GM12878 (cell line): ENCODE measurements at regions not wholly inside any gene's neighbourhood (a gene's known extent, or its start where the extent isn't known, plus 50 kb on each side); places are given as distances from the start of the nearest gene placed in this dataset.

ENCODE experiments used
- ATAC-seq: fragments of 200-7000 bp; cut with Tn5 transposase; 3 replicates; pipeline ENCODE4 v1.9.1; 2020; ENCODE audit warnings: mild to moderate bottlenecking, moderate library complexity
- BruUV-seq: library from RNA; stranded (reverse); fragments of 400-500 nt; replicated peaks from 2 replicates; lab custom pipeline; 2021; lab: Mats Ljungman, UMichigan
- CTCF ChIA-PET: fragments of 300-600 bp; sonication (Branson Sonifier 250); formaldehyde crosslinking; extraction: SDS; loops from one replicate; lab custom pipeline; 2021; ENCODE audit warnings: inconsistent platforms; lab: Yijun Ruan, JAX
- POLR2A ChIA-PET: fragments of 350-600 bp; formaldehyde crosslinking; extraction: SDS; loops from one replicate; lab custom pipeline; 2021; ENCODE audit warnings: inconsistent platforms; lab: Charles Lee
- RAD21 ChIA-PET: fragments of 300-600 bp; sonication (Branson Sonifier 250); formaldehyde crosslinking; loops from one replicate; lab custom pipeline; 2023; ENCODE audit warnings: antibody characterized with exemption; ENCODE audit not compliant: unreplicated experiment; lab: Charles Lee
- SMC1A ChIA-PET: fragments of 300-600 bp; sonication (Branson Sonifier 250); formaldehyde crosslinking; loops from one replicate; lab custom pipeline; 2023; ENCODE audit not compliant: unreplicated experiment, uncharacterized antibody; lab: Charles Lee
- DNase-seq: peaks from one replicate; pipeline ENCODE4 v3.0.0-alpha.2; 2011; ENCODE audit warnings: low read depth, low spot score
- FAIRE-seq: peaks from 3 replicates; lab custom pipeline; 2011; peaks lifted over from hg19 to GRCh38; lab: Jason Lieb, UNC
- H2AFZ ChIP-seq: 2 replicates; pipeline ENCODE4 v1.6.0; 2011; ENCODE audit warnings: low read depth, low read length, control low read depth; ENCODE audit not compliant: control insufficient read depth
- H3K27ac ChIP-seq: 2 replicates; pipeline ENCODE4 v1.5.1; 2011; ENCODE audit warnings: control low read depth; ENCODE audit not compliant: control insufficient read depth, insufficient read depth
- H3K27me3 ChIP-seq, 2 experiments: replicated peaks in 1 of 2; 2 replicates each; pipeline versions ENCODE4 v1.6.0 to v1.6.1; 2011; ENCODE audit warnings: low read length in 1 of 2; ENCODE audit not compliant: control insufficient read depth in 2 of 2, insufficient read depth in 2 of 2
- H3K36me3 ChIP-seq, 2 experiments: 2 replicates each; pipeline ENCODE4 v1.5.1; 2011; ENCODE audit warnings: low read length in 1 of 2; ENCODE audit not compliant: control insufficient read depth in 2 of 2, insufficient read depth in 2 of 2
- H3K4me1 ChIP-seq: 2 replicates; pipeline ENCODE4 v1.6.1; 2011; ENCODE audit warnings: mild to moderate bottlenecking, low read length, moderate library complexity, mixed read lengths; ENCODE audit not compliant: control insufficient read depth, insufficient read depth
- H3K4me2 ChIP-seq: 2 replicates; pipeline ENCODE4 v1.6.0; 2011; ENCODE audit warnings: control low read depth; ENCODE audit not compliant: control insufficient read depth, insufficient read depth
- H3K4me3 ChIP-seq: fragments of 200-600 bp; sonication (generic); 2 replicates; pipeline ENCODE4 v1.5.1; 2016
- H3K79me2 ChIP-seq: 2 replicates; pipeline ENCODE4 v1.6.0; 2011; ENCODE audit warnings: low read length; ENCODE audit not compliant: control insufficient read depth, insufficient read depth
- H3K9ac ChIP-seq: 2 replicates; pipeline ENCODE4 v1.8.0; 2011; ENCODE audit warnings: low read length, control low read depth, mixed read lengths; ENCODE audit not compliant: control insufficient read depth, insufficient read depth
- H3K9me3 ChIP-seq: replicated peaks from 3 replicates; pipeline ENCODE4 v1.5.1; 2011; ENCODE audit warnings: mild to moderate bottlenecking, low read length; ENCODE audit not compliant: control insufficient read depth, insufficient read depth
- H4K20me1 ChIP-seq: 2 replicates; pipeline ENCODE4 v1.6.0; 2011; ENCODE audit not compliant: control insufficient read depth, insufficient read depth
- CBX3 ChIP-seq: fragments of 200-600 bp; sonication (generic); IDR thresholded peaks from 2 replicates; pipeline ENCODE4 v1.6.1; 2016; ENCODE audit warnings: low read depth, borderline replicate concordance
- CHD1 ChIP-seq: IDR thresholded peaks from 2 replicates; pipeline ENCODE4 v1.6.1; 2012; ENCODE audit warnings: low read depth, low read length, improper control_type of control experiment
- EGR1 ChIP-seq, 2 experiments: IDR thresholded peaks; 1 replicate in 1 of 2; 2 replicates in 1 of 2; pipeline ENCODE4 v1.6.1; 2011 to 2012; ENCODE audit warnings: low read depth in 2 of 2, low read length in 2 of 2, borderline replicate concordance in 1 of 2, mild to moderate bottlenecking in 1 of 2, moderate library complexity in 1 of 2
- HSF1 ChIP-seq: fragments of 150-350 bp; IDR thresholded peaks from 2 replicates; pipeline ENCODE4 v1.6.1; 2014; ENCODE audit warnings: mild to moderate bottlenecking, low read depth, low read length
- JUND ChIP-seq: IDR thresholded peaks from 2 replicates; pipeline ENCODE4 v1.6.1; 2012; ENCODE audit warnings: low read depth, mild to moderate bottlenecking, low read length, improper control_type of control experiment, moderate library complexity
- LARP7 ChIP-seq: fragments of 450-650 bp; IDR thresholded peaks from 2 replicates; pipeline ENCODE4 v1.6.1; 2017; ENCODE audit warnings: mild to moderate bottlenecking
- MEF2A ChIP-seq: IDR thresholded peaks from 2 replicates; pipeline ENCODE4 v1.6.1; 2011; ENCODE audit warnings: low read depth, mild to moderate bottlenecking, low read length, moderate library complexity; ENCODE audit not compliant: insufficient read depth
- SIX5 ChIP-seq: IDR thresholded peaks from 2 replicates; pipeline ENCODE4 v1.6.1; 2011; ENCODE audit warnings: mild to moderate bottlenecking, low read depth, low read length, moderate library complexity; ENCODE audit not compliant: severe bottlenecking
- SMAD5 ChIP-seq: IDR thresholded peaks from 2 replicates; pipeline ENCODE4 v1.6.1; 2016; ENCODE audit warnings: antibody characterized with exemption, low read depth
- SMARCA5 ChIP-seq: fragments of 450-650 bp; IDR thresholded peaks from 2 replicates; pipeline ENCODE4 v1.6.1; 2017; ENCODE audit warnings: mild to moderate bottlenecking
- TARDBP ChIP-seq: IDR thresholded peaks from 2 replicates; pipeline ENCODE4 v1.6.1; 2016; ENCODE audit warnings: borderline replicate concordance
- ZNF217 ChIP-seq: fragments of 450-650 bp; IDR thresholded peaks from 2 replicates; pipeline ENCODE4 v1.6.1; 2017; ENCODE audit warnings: antibody characterized with exemption, mild to moderate bottlenecking
- ZZZ3 ChIP-seq: IDR thresholded peaks from 2 replicates; pipeline ENCODE4 v1.6.1; 2011; ENCODE audit warnings: low read depth; ENCODE audit not compliant: control insufficient read depth, insufficient read length
- WGBS: methylation state at CpG from one replicate; pipeline ENCODE4 v1.1.6; 2016; ENCODE audit warnings: low lambda C conversion rate; ENCODE audit not compliant: insufficient replicate concordance, insufficient coverage; ENCODE audit errors: missing lambda C conversion rate; 5-methylcytosine and 5-hydroxymethylcytosine counted together
- in situ Hi-C: fragments of 300-500 bp; cut with MboI; formaldehyde crosslinking; loops from 9 replicates; pipeline ENCODE4 v1.14.3; 2018; ENCODE audit warnings: mixed read lengths
- intact Hi-C: fragments of 100-400 bp; cut with micrococcal nuclease; formaldehyde crosslinking; loops from one replicate; pipeline ENCODE4 v1.14.2; 2022; ENCODE audit not compliant: unreplicated experiment

GRCh38 chr3:176074096-176074495 lies 1123.2 kb downstream of the TBL1XR1 start:
- no peak for DNase-seq
- Histone ChIP-seq H3K27ac (no peak overlapping the region), H3K79me2 (no peaks in the 10 kb centered on the region), H2AFZ (no peak overlapping the region), H3K4me2 (no peak overlapping the region), H3K9me3 (no peaks in the 10 kb centered on the region), H3K9ac (no peak overlapping the region), H4K20me1 (no peaks in the 10 kb centered on the region), H3K27me3 (no peaks in the 10 kb centered on the region), H3K4me1 (no peaks in the 10 kb centered on the region), H3K36me3 (no peaks in the 10 kb centered on the region), H3K4me3 (no peak overlapping the region)
- no TSS peak for BruUV-seq
- RAD21 ChIA-PET: no interaction called here
- SMC1A ChIA-PET: no interaction called here
- in situ Hi-C loops: no loop called here
- TF ChIP-seq MEF2A: no peak
- TF ChIP-seq HSF1: no peak
- TF ChIP-seq LARP7: no peak
- no peak for TF ChIP-seq SIX5
- no peak for TF ChIP-seq SMARCA5
- no peak for TF ChIP-seq ZZZ3
- TF ChIP-seq CBX3: no peak
- no peak for TF ChIP-seq SMAD5
- no peak for TF ChIP-seq EGR1 (IDR thresholded peaks at IDR 0.05; ENCODE audit: borderline replicate concordance in 1 of 2, low read depth in 2 of 2, low read length in 2 of 2)
- no peak for TF ChIP-seq ZNF217
- TF ChIP-seq CHD1: no peak
- TF ChIP-seq TARDBP: no peak
- TF ChIP-seq JUND: no peak
- CTCF ChIA-PET: no interaction called here
- intact Hi-C loops: no loop called here
- POLR2A ChIA-PET: no interaction called here
- FAIRE-seq: no peak
- ATAC-seq: no peak
- 24% methylated on average over 2 of the region's 2 CpGs for WGBS
